K562 (cell line): ENCODE measurements at regions not wholly inside any gene's neighbourhood (a gene's known extent, or its start where the extent isn't known, plus 50 kb on each side); places are given as distances from the start of the nearest gene placed in this dataset.

Experiments
- ATAC-seq: fragments of 200-7000 bp; cut with Tn5 transposase; 3 replicates; pipeline ENCODE4 v1.9.1; 2020; ENCODE audit warnings: moderate library complexity
- BruUV-seq: library from RNA; stranded (reverse); fragments of 400-500 nt; replicated peaks from 2 replicates; lab custom pipeline; 2021; lab: Mats Ljungman, UMichigan
- CTCF ChIA-PET: fragments of 300-600 bp; formaldehyde crosslinking; extraction: SDS; loops from one replicate; lab custom pipeline; 2021; ENCODE audit warnings: low intra/inter-chr PET ratio; lab: Yijun Ruan, JAX
- POLR2A ChIA-PET: fragments of 300-600, 350-650 bp; sonication (Branson Sonifier 250); formaldehyde crosslinking; extraction: SDS; loops from one replicate; lab custom pipeline; 2021; ENCODE audit warnings: antibody characterized with exemption, inconsistent platforms; lab: Yijun Ruan, JAX
- DNase-seq, 4 experiments: peaks; one replicate each; pipeline versions ENCODE4 v3.0.0 to v3.0.0-alpha.2; 2011 to 2018; ENCODE audit warnings: low spot score in 3 of 4, mixed read lengths in 3 of 4; ENCODE audit errors: extremely low read depth in 1 of 4
- FAIRE-seq: peaks from 2 replicates; lab custom pipeline; 2011; peaks lifted over from hg19 to GRCh38; lab: Jason Lieb, UNC
- H2AFZ ChIP-seq: 2 replicates; pipeline ENCODE4 v1.6.0; 2011; ENCODE audit warnings: low read depth, low read length, control low read depth, inconsistent platforms
- H3K27ac ChIP-seq: fragments of 200-600 bp; 3 replicates; pipeline ENCODE4 v1.8.0; 2011; ENCODE audit warnings: low read depth, mild to moderate bottlenecking, control low read depth, inconsistent platforms, low read length, moderate library complexity, mixed read lengths; ENCODE audit errors: extremely low read depth
- H3K27me3 ChIP-seq, 2 experiments: fragments of 300-600 bp in 1 of 2; 2 replicates in 1 of 2; 3 replicates in 1 of 2; pipeline versions ENCODE4 v1.6.0 to v1.8.0; 2011; ENCODE audit warnings: inconsistent platforms in 2 of 2, low read length in 2 of 2, mild to moderate bottlenecking in 1 of 2, mixed read lengths in 1 of 2, moderate library complexity in 1 of 2; ENCODE audit not compliant: control insufficient read depth in 2 of 2, insufficient read depth in 2 of 2
- H3K36me3 ChIP-seq: fragments of 300-600 bp; 3 replicates; pipeline ENCODE4 v1.8.0; 2011; ENCODE audit warnings: mild to moderate bottlenecking, low read length, inconsistent platforms; ENCODE audit not compliant: control insufficient read depth, insufficient read depth
- H3K4me1 ChIP-seq, 2 experiments: fragments of 200-600 bp in 1 of 2; replicated peaks in 1 of 2; 2 replicates in 1 of 2; 3 replicates in 1 of 2; pipeline versions ENCODE4 v1.5.1 to v1.8.0; 2011; ENCODE audit warnings: inconsistent platforms in 2 of 2, low read length in 2 of 2, mild to moderate bottlenecking in 1 of 2, mixed read lengths in 1 of 2, moderate library complexity in 1 of 2; ENCODE audit not compliant: control insufficient read depth in 2 of 2, insufficient read depth in 2 of 2
- H3K4me2 ChIP-seq: 2 replicates; pipeline ENCODE4 v1.6.1; 2011; ENCODE audit warnings: low read length, control low read depth, inconsistent platforms, mixed read lengths; ENCODE audit not compliant: insufficient read depth
- H3K4me3 ChIP-seq: fragments of 200-600 bp; sonication (generic), shearing (Covaris generic); 2 replicates; pipeline ENCODE4 v1.5.1; 2016; ENCODE audit warnings: control low read depth, inconsistent platforms
- H3K79me2 ChIP-seq: fragments of 200-600 bp; 3 replicates; pipeline ENCODE4 v1.8.0; 2011; ENCODE audit warnings: low read length, inconsistent platforms; ENCODE audit not compliant: control insufficient read depth, insufficient read depth
- H3K9ac ChIP-seq, 2 experiments: 2 replicates each; pipeline versions ENCODE4 v1.6.0 to v1.6.1; 2011; ENCODE audit warnings: low read depth in 2 of 2, low read length in 2 of 2, control low read depth in 1 of 2, inconsistent platforms in 1 of 2, mild to moderate bottlenecking in 1 of 2, mixed read lengths in 1 of 2; ENCODE audit not compliant: insufficient read depth in 1 of 2
- H3K9me1 ChIP-seq: one replicate; pipeline ENCODE4 v1.6.0; 2011; ENCODE audit warnings: inconsistent platforms, mild to moderate bottlenecking, low read length, moderate library complexity; ENCODE audit not compliant: control insufficient read depth, insufficient read depth
- H3K9me3 ChIP-seq: replicated peaks from 2 replicates; pipeline ENCODE4 v1.5.1; 2011; ENCODE audit warnings: low read depth, low read length, inconsistent platforms; ENCODE audit not compliant: control insufficient read depth, insufficient read depth
- H4K20me1 ChIP-seq: replicated peaks from 2 replicates; pipeline ENCODE4 v1.6.1; 2011; ENCODE audit warnings: low read length, inconsistent platforms, mixed read lengths; ENCODE audit not compliant: control insufficient read depth, insufficient read depth
- RAD51 ChIP-seq: fragments of 450-650 bp; IDR thresholded peaks from 2 replicates; pipeline ENCODE4 v1.7.1; 2016; ENCODE audit warnings: low read depth, mild to moderate bottlenecking, borderline replicate concordance
- WGBS: fragments of 100-300 bp; shearing (Covaris generic); methylation state at CpG from one replicate; pipeline ENCODE4 v1.1.6; 2016; ENCODE audit warnings: low coverage, mixed read lengths; ENCODE audit not compliant: insufficient coverage; ENCODE audit errors: missing lambda C conversion rate; 5-methylcytosine and 5-hydroxymethylcytosine counted together
- in situ Hi-C: fragments of 300-500 bp; cut with MboI; formaldehyde crosslinking; loops from 4 replicates; pipeline ENCODE4 v1.15.0; 2018; ENCODE audit warnings: inconsistent platforms, mixed read lengths
- intact Hi-C: fragments of 100-400 bp; cut with micrococcal nuclease; formaldehyde crosslinking; loops from 2 replicates; pipeline ENCODE4 v1.14.2; 2022
- TF ChIP-seq, protein P1 (sequence below), 2 experiments: fragments of 450-650 bp in 1 of 2; sonication (generic) in 1 of 2; formaldehyde crosslinking in 1 of 2; IDR thresholded peaks; 2 replicates each; pipeline versions ENCODE4 v1.7.1 to v1.9.0; 2016 to 2022; ENCODE audit warnings: inconsistent platforms in 1 of 2, mild to moderate bottlenecking in 1 of 2, missing genetic modification reagents in 1 of 2

DNA sequence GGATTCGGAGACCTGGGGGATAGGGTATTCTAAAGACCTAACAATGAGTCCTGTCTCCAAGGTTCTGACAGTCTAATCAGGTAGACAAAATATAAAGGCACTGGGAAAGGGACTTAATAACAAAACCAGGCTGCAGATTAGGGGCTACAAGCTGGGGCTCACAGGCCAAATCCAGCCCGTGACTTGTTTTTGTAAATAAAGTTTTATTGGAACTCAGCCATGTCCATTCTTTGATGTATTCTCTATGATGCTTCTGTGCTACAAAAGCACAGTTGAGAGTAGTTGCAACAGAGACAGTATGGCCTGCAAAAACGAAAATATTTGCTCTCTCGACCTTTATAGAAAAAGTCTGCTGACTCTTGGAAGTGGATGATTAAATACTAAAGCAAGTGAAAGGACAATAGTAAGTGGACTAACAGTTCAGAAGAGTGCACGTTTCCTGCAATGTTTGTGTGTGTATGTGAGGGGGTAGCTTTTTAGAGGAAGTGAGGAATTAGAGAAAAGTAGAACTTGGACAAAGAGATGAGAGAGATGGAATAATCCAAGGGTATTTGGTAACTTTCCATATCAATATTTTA lies 115.4 kb upstream of the ZFHX3 start:
- no peak overlapping the region for H2AFZ ChIP-seq
- H3K4me2 ChIP-seq: no peak overlapping the region
- no peaks in the 10 kb centered on the region for H3K79me2 ChIP-seq
- in situ Hi-C loops: no loop called here
- no peak overlapping the region for H3K27ac ChIP-seq
- CTCF ChIA-PET: no interaction called here
- no TSS peak for BruUV-seq
- no peaks in the 10 kb centered on the region; a peak in 1 of 5 replicates for H3K27me3 ChIP-seq
- H3K36me3 ChIP-seq: no peaks in the 10 kb centered on the region
- H3K9ac ChIP-seq: no peak overlapping the region
- 0% methylated on average over 5 of the region's 5 CpGs for WGBS
- TF ChIP-seq, protein P1, sequence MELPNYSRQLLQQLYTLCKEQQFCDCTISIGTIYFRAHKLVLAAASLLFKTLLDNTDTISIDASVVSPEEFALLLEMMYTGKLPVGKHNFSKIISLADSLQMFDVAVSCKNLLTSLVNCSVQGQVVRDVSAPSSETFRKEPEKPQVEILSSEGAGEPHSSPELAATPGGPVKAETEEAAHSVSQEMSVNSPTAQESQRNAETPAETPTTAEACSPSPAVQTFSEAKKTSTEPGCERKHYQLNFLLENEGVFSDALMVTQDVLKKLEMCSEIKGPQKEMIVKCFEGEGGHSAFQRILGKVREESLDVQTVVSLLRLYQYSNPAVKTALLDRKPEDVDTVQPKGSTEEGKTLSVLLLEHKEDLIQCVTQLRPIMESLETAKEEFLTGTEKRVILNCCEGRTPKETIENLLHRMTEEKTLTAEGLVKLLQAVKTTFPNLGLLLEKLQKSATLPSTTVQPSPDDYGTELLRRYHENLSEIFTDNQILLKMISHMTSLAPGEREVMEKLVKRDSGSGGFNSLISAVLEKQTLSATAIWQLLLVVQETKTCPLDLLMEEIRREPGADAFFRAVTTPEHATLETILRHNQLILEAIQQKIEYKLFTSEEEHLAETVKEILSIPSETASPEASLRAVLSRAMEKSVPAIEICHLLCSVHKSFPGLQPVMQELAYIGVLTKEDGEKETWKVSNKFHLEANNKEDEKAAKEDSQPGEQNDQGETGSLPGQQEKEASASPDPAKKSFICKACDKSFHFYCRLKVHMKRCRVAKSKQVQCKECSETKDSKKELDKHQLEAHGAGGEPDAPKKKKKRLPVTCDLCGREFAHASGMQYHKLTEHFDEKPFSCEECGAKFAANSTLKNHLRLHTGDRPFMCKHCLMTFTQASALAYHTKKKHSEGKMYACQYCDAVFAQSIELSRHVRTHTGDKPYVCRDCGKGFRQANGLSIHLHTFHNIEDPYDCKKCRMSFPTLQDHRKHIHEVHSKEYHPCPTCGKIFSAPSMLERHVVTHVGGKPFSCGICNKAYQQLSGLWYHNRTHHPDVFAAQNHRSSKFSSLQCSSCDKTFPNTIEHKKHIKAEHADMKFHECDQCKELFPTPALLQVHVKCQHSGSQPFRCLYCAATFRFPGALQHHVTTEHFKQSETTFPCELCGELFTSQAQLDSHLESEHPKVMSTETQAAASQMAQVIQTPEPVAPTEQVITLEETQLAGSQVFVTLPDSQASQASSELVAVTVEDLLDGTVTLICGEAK (IDR thresholded peaks at IDR 0.05): peak; percentile 76
- TF ChIP-seq, protein P1 (CRISPR knock-in tag; IDR thresholded peaks at IDR 0.05): no peak
- TF ChIP-seq RAD51: no peak
- POLR2A ChIA-PET: no interaction called here
- FAIRE-seq: no peak
- DNase-seq: no peak
- no peaks in the 10 kb centered on the region for H3K9me3 ChIP-seq
- no peak for ATAC-seq
- H3K4me3 ChIP-seq: no peak overlapping the region
- H4K20me1 ChIP-seq: no peaks in the 10 kb centered on the region
- H3K9me1 ChIP-seq: no peaks in the 10 kb centered on the region
- H3K4me1 ChIP-seq: no peaks in the 10 kb centered on the region
- intact Hi-C loops: no loop called here
